Endodermal cell (in vitro differentiated cells): ENCODE measurements at regions not wholly inside any gene's neighbourhood (a gene's known extent, or its start where the extent isn't known, plus 50 kb on each side); places are given as distances from the start of the nearest gene placed in this dataset.
A peak's percentile ranks its signal among the peaks of the same experiment; 100 is the strongest.

Experiments
- DNase-seq: peaks from one replicate; pipeline ENCODE4 v3.0.0-alpha.2; 2017
- H3K27ac ChIP-seq: 2 replicates; pipeline ENCODE4 v1.5.1; 2013; ENCODE audit warnings: mild to moderate bottlenecking, low read depth, low read length, moderate library complexity
- H3K27me3 ChIP-seq: 2 replicates; pipeline ENCODE4 v1.6.1; 2013; ENCODE audit warnings: mild to moderate bottlenecking, low read length, moderate library complexity; ENCODE audit not compliant: insufficient read depth, control insufficient read depth, poor library complexity, severe bottlenecking
- H3K36me3 ChIP-seq: 2 replicates; pipeline ENCODE4 v1.7.0; 2013; ENCODE audit warnings: mild to moderate bottlenecking, low read length, moderate library complexity; ENCODE audit not compliant: control insufficient read depth, insufficient read depth
- H3K4me1 ChIP-seq: one replicate; pipeline ENCODE4 v1.7.0; 2013; ENCODE audit warnings: low read length; ENCODE audit not compliant: control insufficient read depth, insufficient read depth
- H3K4me3 ChIP-seq: 2 replicates; pipeline ENCODE4 v1.5.1; 2013; ENCODE audit warnings: mild to moderate bottlenecking, low read length, moderate library complexity
- H3K9ac ChIP-seq: 2 replicates; pipeline ENCODE4 v1.6.1; 2013; ENCODE audit warnings: mild to moderate bottlenecking, low read length, moderate library complexity; ENCODE audit not compliant: poor library complexity, severe bottlenecking; ENCODE audit errors: extremely low read depth
- H3K9me3 ChIP-seq: 2 replicates; pipeline ENCODE4 v1.6.1; 2013; ENCODE audit warnings: mild to moderate bottlenecking, low read length, moderate library complexity; ENCODE audit not compliant: control insufficient read depth
- H3K27ac Mint-ChIP-seq: 2 replicates; pipeline ENCODE4 v1.8.0; 2020; ENCODE audit warnings: mixed read lengths
- H3K27me3 Mint-ChIP-seq: 2 replicates; pipeline ENCODE4 v1.8.0; 2021; ENCODE audit warnings: mild to moderate bottlenecking, mixed read lengths; ENCODE audit not compliant: insufficient read depth
- H3K36me3 Mint-ChIP-seq: 2 replicates; pipeline ENCODE4 v1.8.0; 2020; ENCODE audit warnings: low read depth, mixed read lengths
- H3K4me1 Mint-ChIP-seq: 2 replicates; pipeline ENCODE4 v1.8.0; 2020; ENCODE audit warnings: mixed read lengths
- H3K4me3 Mint-ChIP-seq: 2 replicates; pipeline ENCODE4 v1.8.0; 2020; ENCODE audit warnings: mild to moderate bottlenecking, moderate library complexity, mixed read lengths
- H3K9me3 Mint-ChIP-seq: 2 replicates; pipeline ENCODE4 v1.8.0; 2020; ENCODE audit warnings: mild to moderate bottlenecking, mixed read lengths
- CTCF ChIP-seq: fragments of 200-600 bp; sonication (generic); conservative IDR thresholded peaks from 2 replicates; pipeline ENCODE4 v1.5.0; 2021; ENCODE audit warnings: antibody characterized with exemption, mild to moderate bottlenecking
- WGBS, 2 experiments: methylation state at CpG; one replicate each; pipeline versions ENCODE4 v1.1.5 to v1.1.7; 2013; ENCODE audit warnings: missing lambda C conversion rate in 2 of 2, mixed read lengths in 1 of 2; ENCODE audit not compliant: insufficient coverage in 1 of 2, insufficient read length in 1 of 2; 5-methylcytosine and 5-hydroxymethylcytosine counted together

- H3K27me3 ChIP-seq: no peaks in the 10 kb centered on the region
- no peak for DNase-seq
- Mint-ChIP-seq H3K36me3 (no peaks in the 10 kb centered on the region), H3K4me3 (no peak overlapping the region), H3K4me1 (peaks cover 3% of the 10 kb centered on the region), H3K27ac (no peak overlapping the region), H3K9me3 (no peaks in the 10 kb centered on the region), H3K27me3 (no peaks in the 10 kb centered on the region)
- H3K9ac ChIP-seq: no peak overlapping the region
- TF ChIP-seq CTCF: peak; percentile 14
- H3K4me1 ChIP-seq: no peaks in the 10 kb centered on the region
- 89 to 90% methylated on average over 2 to 7 of the region's 7 CpGs for WGBS, 2 experiments
- no peaks in the 10 kb centered on the region for H3K36me3 ChIP-seq
- no peak overlapping the region for H3K4me3 ChIP-seq
- no peak overlapping the region for H3K27ac ChIP-seq
- no peaks in the 10 kb centered on the region for H3K9me3 ChIP-seq
Observed at GRCh38 chr11:25793637-25794036, 538.3 kb upstream of the ANO3 start.

- WGBS, 2 experiments: 96% methylated on average over 1 of the region's 1 CpG; no CpG with 5 or more reads in 1 of the 2 experiments
- Histone ChIP-seq H3K4me3 (no peak overlapping the region), H3K9ac (no peak overlapping the region), H3K4me1 (no peaks in the 10 kb centered on the region), H3K9me3 (no peaks in the 10 kb centered on the region), H3K36me3 (no peaks in the 10 kb centered on the region), H3K27ac (no peak overlapping the region), H3K27me3 (no peaks in the 10 kb centered on the region)
- DNase-seq: peak; percentile 54
- peak; percentile 65 for TF ChIP-seq CTCF
- no peaks in the 10 kb centered on the region for H3K27me3 Mint-ChIP-seq
- H3K9me3 Mint-ChIP-seq: no peaks in the 10 kb centered on the region
- no peak overlapping the region for H3K27ac Mint-ChIP-seq
- H3K36me3 Mint-ChIP-seq: no peaks in the 10 kb centered on the region
- H3K4me1 Mint-ChIP-seq: peaks cover 3% of the 10 kb centered on the region
- H3K4me3 Mint-ChIP-seq: no peak overlapping the region
Observed at GRCh38 chr11:25794804-25795203, 537.1 kb upstream of the ANO3 start.

- Mint-ChIP-seq H3K4me1 (no peaks in the 10 kb centered on the region), H3K9me3 (no peaks in the 10 kb centered on the region), H3K36me3 (no peaks in the 10 kb centered on the region), H3K27ac (no peak overlapping the region), H3K4me3 (no peak overlapping the region), H3K27me3 (no peaks in the 10 kb centered on the region)
- no peak for DNase-seq
- TF ChIP-seq CTCF: no peak
- H3K4me3 ChIP-seq: no peak overlapping the region
- no peak overlapping the region for H3K27ac ChIP-seq
- no peaks in the 10 kb centered on the region for H3K9me3 ChIP-seq
- H3K9ac ChIP-seq: no peak overlapping the region
- WGBS, 2 experiments: 94 to 100% methylated on average over 1 to 3 of the region's 3 CpGs
- H3K36me3 ChIP-seq: no peaks in the 10 kb centered on the region
- H3K27me3 ChIP-seq: no peaks in the 10 kb centered on the region
- H3K4me1 ChIP-seq: no peaks in the 10 kb centered on the region
Observed at GRCh38 chr11:25816411-25816810, 515.5 kb upstream of the ANO3 start.
